Kidney (tissue), 13 donors: ENCODE measurements at regions not wholly inside any gene's neighbourhood (a gene's known extent, or its start where the extent isn't known, plus 50 kb on each side); places are given as distances from the start of the nearest gene placed in this dataset.

Experiments used
- DNase-seq, 5 donors: peaks; one replicate each; pipeline ENCODE4 v3.0.0-alpha.2; 2013 to 2020
- FAIRE-seq: peaks from 2 replicates; lab custom pipeline; 2012; peaks lifted over from hg19 to GRCh38; lab: Jason Lieb, UNC
- H3K27ac ChIP-seq, 2 donors: one replicate each; pipeline ENCODE4 v1.7.0; 2013; ENCODE audit warnings: low read depth in 2 of 2, low read length in 2 of 2, inconsistent platforms in 1 of 2
- H3K27me3 ChIP-seq: one replicate; pipeline ENCODE4 v1.7.1; 2013; ENCODE audit warnings: low read length, inconsistent platforms; ENCODE audit not compliant: control insufficient read depth, insufficient read depth
- H3K36me3 ChIP-seq, 3 donors: one replicate each; pipeline versions ENCODE4 v1.7.0 to v1.7.1; 2013; ENCODE audit warnings: low read length in 3 of 3, control low read depth in 1 of 3, inconsistent platforms in 1 of 3; ENCODE audit not compliant: insufficient read depth in 3 of 3, control insufficient read depth in 2 of 3
- H3K4me1 ChIP-seq, 3 donors: one replicate each; pipeline versions ENCODE4 v1.7.0 to v1.7.1; 2013; ENCODE audit warnings: low read length in 3 of 3, inconsistent platforms in 1 of 3, low read depth in 1 of 3; ENCODE audit not compliant: control insufficient read depth in 2 of 3, insufficient read depth in 2 of 3
- H3K4me3 ChIP-seq, 3 donors: one replicate each; pipeline versions ENCODE4 v1.7.0 to v1.8.1; 2013; ENCODE audit warnings: low read length in 3 of 3, control low read depth in 1 of 3, inconsistent platforms in 1 of 3
- H3K9ac ChIP-seq, 3 donors: one replicate each; pipeline versions ENCODE4 v1.7.0 to v1.7.1; 2013; ENCODE audit warnings: low read length in 3 of 3, control low read depth in 1 of 3, inconsistent platforms in 1 of 3
- H3K9me3 ChIP-seq, 3 donors: one replicate each; pipeline versions ENCODE4 v1.7.0 to v1.7.1; 2013; ENCODE audit warnings: low read length in 3 of 3, control low read depth in 1 of 3, inconsistent platforms in 1 of 3; ENCODE audit not compliant: control insufficient read depth in 2 of 3, insufficient read depth in 1 of 3
- CTCF ChIP-seq: IDR thresholded peaks from 3 replicates; pipeline ENCODE4 v1.5.1; 2012; ENCODE audit warnings: mild to moderate bottlenecking, moderate library complexity, borderline replicate concordance; ENCODE audit not compliant: insufficient read depth; ENCODE audit errors: extremely low read depth
- intact Hi-C: fragments of 100-400 bp; cut with DNase I; formaldehyde crosslinking; loops from one replicate; pipeline ENCODE4 v1.11.1; 2022
- donor health status: control.
- donor health status: control.
- donor health status: control.
- donor health status: control.
- donor health status: control.
- donor health status: DM: yes; HTN: yes; CAD: no.
- donor health status: Normal renal cell carcinoma (clear cell type).

- DNase-seq (no peak), FAIRE-seq (no peak)
- intact Hi-C loops = no loop called here
Observed at GRCh38 chr7:41758321-41758720, 55.4 kb upstream of the INHBA start.

GRCh38 chr7:41756650-41757182, 53.8 kb upstream of the INHBA start:
- Histone ChIP-seq H3K4me1 (no peaks in the 10 kb centered on the region), H3K27me3 (no peaks in the 10 kb centered on the region), H3K4me3 (no peak overlapping the region), H3K9me3 (peaks cover 0 to 13% (median 0%) of the 10 kb centered on the region in 3 donors), H3K9ac (no peak overlapping the region), H3K27ac (no peak overlapping the region), H3K36me3 (no peaks in the 10 kb centered on the region)
- FAIRE-seq (no peak), DNase-seq (no peak)
- no peak for TF ChIP-seq CTCF
- intact Hi-C loops = no loop called here

More at GRCh38 chr7:41758321-41758720, 55.4 kb upstream of the INHBA start:
- no peak for TF ChIP-seq CTCF
- Histone ChIP-seq H3K27me3 (no peaks in the 10 kb centered on the region), H3K9me3 (peaks cover 0 to 13% (median 0%) of the 10 kb centered on the region in 3 donors), H3K4me3 (no peak overlapping the region), H3K27ac (no peak overlapping the region), H3K9ac (no peak overlapping the region), H3K36me3 (no peaks in the 10 kb centered on the region), H3K4me1 (no peaks in the 10 kb centered on the region)

GRCh38 chr7:41755096-41755495, 52.2 kb upstream of the INHBA start:
- Histone ChIP-seq H3K4me1 (no peaks in the 10 kb centered on the region), H3K4me3 (no peak overlapping the region), H3K9ac (no peak overlapping the region), H3K36me3 (no peaks in the 10 kb centered on the region), H3K27me3 (no peaks in the 10 kb centered on the region), H3K27ac (no peak overlapping the region), H3K9me3 (peaks cover 0 to 13% (median 0%) of the 10 kb centered on the region in 3 donors)
- intact Hi-C loops = no loop called here
- FAIRE-seq = no peak
- TF ChIP-seq CTCF = no peak
- DNase-seq = no peak

- DNase-seq (no peak), FAIRE-seq (no peak)
- Histone ChIP-seq H3K4me1 (no peaks in the 10 kb centered on the region), H3K36me3 (no peaks in the 10 kb centered on the region), H3K27me3 (no peaks in the 10 kb centered on the region), H3K9me3 (peaks cover 0 to 13% (median 0%) of the 10 kb centered on the region in 3 donors), H3K9ac (no peak overlapping the region), H3K27ac (no peak overlapping the region), H3K4me3 (no peak overlapping the region)
- intact Hi-C loops = no loop called here
- TF ChIP-seq CTCF = no peak
Observed at GRCh38 chr7:41754046-41754445, 51.2 kb upstream of the INHBA start.
